RWPE1 (cell line): ENCODE measurements at regions not wholly inside any gene's neighbourhood (a gene's known extent, or its start where the extent isn't known, plus 50 kb on each side); places are given as distances from the start of the nearest gene placed in this dataset.

Experiments
- CTCF ChIA-PET: fragments of 350-600 bp; sonication (Branson Sonifier 250); formaldehyde crosslinking; extraction: SDS; loops from one replicate; lab custom pipeline; 2021; lab: Yijun Ruan, JAX
- POLR2A ChIA-PET: fragments of 400-600 bp; formaldehyde crosslinking; extraction: SDS; loops from one replicate; lab custom pipeline; 2020; ENCODE audit warnings: antibody characterized with exemption; ENCODE audit not compliant: low non-redundant PET; lab: Yijun Ruan, JAX
- DNase-seq: peaks from one replicate; pipeline ENCODE4 v3.0.0; 2012; ENCODE audit warnings: low spot score
- H3K27ac ChIP-seq: fragments of 450-650 bp; 2 replicates; pipeline ENCODE4 v1.5.1; 2017
- CTCF ChIP-seq: fragments of 450-650 bp; conservative IDR thresholded peaks from 2 replicates; pipeline ENCODE4 v1.5.1; 2017; ENCODE audit warnings: low read depth, mild to moderate bottlenecking

GRCh38 chr2:221254299-221254698, 317.8 kb downstream of the EPHA4 start:
- ChIA-PET CTCF (no interaction called here), POLR2A (no interaction called here)
- no peak for DNase-seq
- no peak overlapping the region for H3K27ac ChIP-seq
- no peak for TF ChIP-seq CTCF

GRCh38 chr2:221255862-221256261, 316.2 kb downstream of the EPHA4 start:
- ChIA-PET CTCF (no interaction called here), POLR2A (no interaction called here)
- no peak overlapping the region for H3K27ac ChIP-seq
- TF ChIP-seq CTCF = no peak
- DNase-seq = no peak

DNA sequence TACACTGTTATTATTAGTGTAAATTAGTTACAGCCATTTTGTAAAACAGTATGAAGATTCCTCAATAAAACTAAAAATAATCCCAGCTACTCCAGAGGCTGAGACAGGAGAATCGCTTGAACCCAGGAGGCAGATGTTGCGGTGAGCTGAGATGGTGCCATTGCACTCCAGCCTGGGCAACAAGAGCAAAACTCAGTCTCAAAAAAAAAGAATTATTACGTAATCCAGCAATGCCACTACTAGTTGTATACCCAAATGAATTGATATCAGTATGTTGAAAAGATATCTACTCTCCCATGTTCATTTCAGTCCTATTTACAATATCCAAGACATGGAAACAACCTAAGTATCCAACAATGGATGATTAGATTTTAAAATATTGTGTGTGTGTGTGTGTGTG, 313.6 kb downstream of the EPHA4 start:
- CTCF ChIA-PET = interaction anchor here (0.5 to 0.6 kb wide), 3 partner anchors 59 to 762 kb away, joined by 3 to 5 read pairs (median 3); no protein-coding TSS in a partner anchor
- no peak for DNase-seq
- no peak for TF ChIP-seq CTCF
- POLR2A ChIA-PET = no interaction called here
- H3K27ac ChIP-seq = no peak overlapping the region

DNA sequence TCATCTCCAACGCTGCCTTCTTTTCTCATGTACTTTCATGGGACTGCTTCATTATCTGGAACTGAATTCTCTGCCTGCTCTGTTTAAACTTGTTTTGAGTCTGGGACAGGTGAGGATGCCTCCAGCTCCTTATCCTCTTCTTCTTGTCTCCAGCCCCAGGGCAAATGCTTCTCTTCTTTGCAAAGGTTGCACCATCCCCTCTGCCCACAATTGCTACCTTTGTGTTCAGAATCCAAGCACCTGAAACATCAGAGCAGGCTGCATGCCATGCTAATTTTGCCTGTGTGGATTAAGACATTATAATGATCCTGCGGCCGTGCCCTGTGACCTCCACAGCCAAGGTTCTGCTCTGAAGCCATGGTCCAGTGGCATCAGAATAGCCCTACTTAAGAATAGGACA, 309.5 kb downstream of the EPHA4 start:
- POLR2A ChIA-PET = no interaction called here
- TF ChIP-seq CTCF = no peak
- DNase-seq = no peak
- CTCF ChIA-PET = no interaction called here
- H3K27ac ChIP-seq = no peak overlapping the region

DNA sequence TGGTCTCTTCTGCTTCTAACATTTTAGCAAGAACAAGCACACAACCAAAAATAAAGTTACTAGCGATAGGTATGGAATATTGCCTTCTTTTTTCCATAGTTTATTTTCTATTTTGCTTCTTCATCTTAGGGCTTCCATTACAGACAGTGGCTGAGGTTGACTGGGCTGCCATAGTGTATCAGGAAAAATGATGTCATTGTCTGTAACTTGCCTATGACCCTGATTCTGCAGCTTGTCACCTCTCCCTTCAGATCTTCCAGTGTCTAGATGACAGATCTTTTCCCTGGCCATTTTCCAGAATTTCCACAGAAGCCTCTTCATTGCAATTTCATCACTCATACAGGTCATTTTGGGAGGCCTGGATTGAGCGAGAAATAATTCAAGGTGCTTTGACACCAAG, 308.5 kb downstream of the EPHA4 start:
- TF ChIP-seq CTCF = no peak
- no peak overlapping the region for H3K27ac ChIP-seq
- POLR2A ChIA-PET = no interaction called here
- DNase-seq = no peak
- CTCF ChIA-PET = no interaction called here

DNA sequence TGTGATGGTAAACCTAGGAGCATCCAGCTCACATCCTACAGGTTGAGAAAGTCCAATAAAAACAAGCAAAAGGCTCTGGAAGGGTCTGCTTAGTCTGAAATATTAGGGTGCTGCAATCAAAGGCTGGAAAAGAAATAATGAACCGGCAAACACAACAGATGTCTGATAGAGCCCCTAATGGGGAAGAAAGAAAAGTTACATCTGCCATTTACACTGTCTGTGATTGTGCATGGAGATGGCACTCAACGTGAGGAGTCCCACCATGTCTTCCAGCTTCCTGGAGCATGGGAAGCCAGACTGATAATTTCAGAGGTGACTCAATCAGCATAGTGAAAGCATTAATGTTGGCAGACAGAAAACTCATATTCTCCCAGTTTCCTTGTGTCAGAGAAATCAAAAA, 307.8 kb downstream of the EPHA4 start:
- POLR2A ChIA-PET = no interaction called here
- H3K27ac ChIP-seq = no peak overlapping the region
- TF ChIP-seq CTCF = no peak
- CTCF ChIA-PET = no interaction called here
- DNase-seq = no peak
